HFF-Myc (cell line): ENCODE measurements at regions not wholly inside any gene's neighbourhood (a gene's known extent, or its start where the extent isn't known, plus 50 kb on each side); places are given as distances from the start of the nearest gene placed in this dataset.
A peak's percentile ranks its signal among the peaks of the same experiment; 100 is the strongest.
"Not testable (repeated sequence)": the region's sequence is repeated elsewhere in the genome, so short reads cannot be mapped to it uniquely, and the experiment has no call there.

Source experiments
- DNase-seq: peaks from one replicate; pipeline ENCODE4 v3.0.0-alpha.2; 2011; ENCODE audit warnings: low read depth; ENCODE audit errors: extremely low read depth
- H3K4me3 ChIP-seq: replicated peaks from 2 replicates; pipeline ENCODE4 v1.5.1; 2011; ENCODE audit warnings: low read depth, mild to moderate bottlenecking, control low read depth, low read length
- CTCF ChIP-seq: IDR thresholded peaks from 2 replicates; pipeline ENCODE4 v1.5.1; 2012; ENCODE audit warnings: mild to moderate bottlenecking, low read depth, low read length, control low read depth; ENCODE audit errors: missing control alignments

GRCh38 chr12:107514887-107515445, 170.6 kb upstream of the PWP1 start:
- no peak for TF ChIP-seq CTCF
- H3K4me3 ChIP-seq: no peak overlapping the region
- no peak for DNase-seq

- peak; percentile 22 for DNase-seq
- no peak for TF ChIP-seq CTCF
- no peak overlapping the region for H3K4me3 ChIP-seq
Measured at GRCh38 chr12:107515446-107515958, 170.1 kb upstream of the PWP1 start.

- not testable (repeated sequence) for H3K4me3 ChIP-seq
Measured at GRCh38 chr12:107517816-107518215, 167.8 kb upstream of the PWP1 start.

GRCh38 chr12:107518868-107519267, 166.7 kb upstream of the PWP1 start:
- no peak for DNase-seq
- H3K4me3 ChIP-seq: no peak overlapping the region
- TF ChIP-seq CTCF: no peak

More at GRCh38 chr12:107517816-107518215, 167.8 kb upstream of the PWP1 start:
- not testable (repeated sequence) for DNase-seq

GRCh38 chr12:107519906-107520859, 165.4 kb upstream of the PWP1 start:
- no peak for TF ChIP-seq CTCF
- DNase-seq: no peak
- H3K4me3 ChIP-seq: no peak overlapping the region

- no peak for DNase-seq
- H3K4me3 ChIP-seq: no peak overlapping the region
- TF ChIP-seq CTCF: no peak
Measured at GRCh38 chr12:107521826-107522355, 163.7 kb upstream of the PWP1 start.
